ENCODE measurements at regions not wholly inside any gene's neighbourhood (a gene's known extent, or its start where the extent isn't known, plus 50 kb on each side); places are given as distances from the start of the nearest gene placed in this dataset.

GRCh38 chr12:124489915-124490583 lies 77.4 kb downstream of the NCOR2 start:
- no peak for TF ChIP-seq CTCF (conservative IDR thresholded peaks at IDR 0.05; ENCODE audit: low read length)
- TF ChIP-seq EZH2phosphoT487 (IDR thresholded peaks at IDR 0.05; ENCODE audit: borderline replicate concordance), result no peak

Data from Loucy (cell line).